GM12864 (cell line): ENCODE measurements at regions not wholly inside any gene's neighbourhood (a gene's known extent, or its start where the extent isn't known, plus 50 kb on each side); places are given as distances from the start of the nearest gene placed in this dataset.
"Not testable (repeated sequence)": the region's sequence is repeated elsewhere in the genome, so short reads cannot be mapped to it uniquely, and the experiment has no call there.

ENCODE experiments used
- DNase-seq: peaks from one replicate; pipeline ENCODE4 v3.0.0-alpha.2; 2011; ENCODE audit warnings: low read depth
- H3K4me3 ChIP-seq: 2 replicates; pipeline ENCODE4 v1.5.1; 2011; ENCODE audit warnings: mild to moderate bottlenecking, low read depth, low read length, control low read depth
- CTCF ChIP-seq: IDR thresholded peaks from 2 replicates; pipeline ENCODE4 v1.5.1; 2011; ENCODE audit warnings: low read depth, mild to moderate bottlenecking, moderate library complexity, low read length, control low read depth, inconsistent platforms; ENCODE audit errors: missing control alignments

GRCh38 chr12:105504286-105504685, 173.8 kb downstream of the C12orf75 start:
- DNase-seq = no peak
- H3K4me3 ChIP-seq = no peak overlapping the region
- peak; percentile 37 for TF ChIP-seq CTCF

DNA sequence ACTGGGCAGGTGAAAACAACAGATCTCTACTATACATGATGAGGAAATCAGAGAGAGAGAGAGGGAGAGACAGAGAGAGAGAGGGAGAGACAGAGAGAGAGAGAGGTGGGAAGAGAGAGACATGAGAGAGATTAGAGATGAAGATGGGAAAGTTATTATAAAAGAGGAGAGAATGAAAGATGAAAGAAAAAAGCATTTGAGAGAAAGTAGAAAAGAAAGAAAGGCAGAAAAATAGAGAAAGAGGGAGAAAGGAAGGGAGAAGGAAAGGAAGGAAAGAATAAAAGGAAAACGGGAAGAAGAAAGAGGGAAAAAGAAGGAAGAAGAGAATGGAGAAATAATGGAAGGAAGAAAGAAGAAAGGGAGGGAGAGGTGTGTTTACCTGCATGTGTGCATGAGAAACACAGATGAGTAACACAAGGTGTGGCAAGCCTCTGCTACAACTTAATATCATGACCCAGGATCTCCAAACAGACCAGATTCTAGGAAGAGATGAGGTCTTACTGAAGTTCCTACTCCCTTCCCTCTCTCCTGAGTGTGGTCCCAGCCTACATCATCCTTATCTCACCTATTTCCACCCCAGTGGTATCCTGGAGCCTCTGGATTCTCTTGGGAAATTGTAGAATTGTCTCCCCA, 176.3 kb downstream of the C12orf75 start:
- no peak for TF ChIP-seq CTCF
- H3K4me3 ChIP-seq = no peak overlapping the region
- no peak for DNase-seq

DNA sequence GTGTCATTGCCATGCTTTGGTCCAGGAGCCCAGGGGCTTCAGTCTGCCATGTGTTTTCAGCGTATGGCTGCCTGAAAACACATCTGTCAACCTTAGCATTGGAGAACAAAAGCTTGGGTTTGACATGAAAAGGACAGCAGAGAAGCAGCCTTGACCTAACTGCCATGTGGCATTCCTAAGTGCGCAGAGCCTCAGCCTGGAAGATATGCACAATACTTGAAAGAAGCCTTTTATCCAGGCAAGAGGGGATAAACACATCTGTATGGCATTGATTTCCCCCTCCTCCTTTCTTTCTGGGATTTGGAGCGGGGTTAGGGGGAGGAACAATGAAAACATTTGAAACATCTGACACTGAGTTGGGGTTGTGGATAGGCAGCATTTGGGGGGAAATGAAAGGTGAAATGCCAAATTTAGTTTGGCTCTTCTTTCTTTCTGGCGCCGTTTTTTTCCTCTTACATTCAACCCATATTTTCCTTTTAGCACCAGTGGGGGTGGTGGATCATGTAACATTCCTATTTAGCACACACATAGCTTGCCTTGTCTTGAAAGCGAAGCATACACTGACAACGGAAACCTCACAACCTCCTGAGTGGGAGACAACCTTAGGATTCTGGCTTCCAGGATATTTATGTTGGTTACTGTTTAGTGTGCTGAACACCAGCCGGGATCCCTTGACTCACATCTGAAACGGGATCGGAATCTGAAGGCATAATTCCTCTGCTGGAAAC, 177.0 kb downstream of the C12orf75 start:
- TF ChIP-seq CTCF = no peak
- H3K4me3 ChIP-seq = no peak overlapping the region
- no peak for DNase-seq

DNA sequence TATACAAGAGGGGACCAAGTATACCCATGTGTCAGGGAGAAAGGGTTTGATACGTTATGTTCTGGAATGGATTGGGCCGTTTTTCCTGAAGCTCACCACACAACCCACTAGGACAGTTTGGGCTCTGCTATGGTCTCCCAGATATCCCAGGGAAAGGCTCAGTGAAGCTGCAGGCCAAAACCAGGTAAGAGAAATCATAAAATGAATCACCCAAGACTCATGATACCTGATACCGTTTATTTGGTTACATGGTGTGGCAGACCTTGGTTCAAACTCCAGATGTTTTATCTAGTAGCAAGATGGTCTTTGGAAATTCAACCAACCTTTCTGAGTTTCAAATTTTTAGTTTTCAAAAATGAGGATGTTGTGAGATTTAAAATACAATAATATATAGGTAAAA, 177.6 kb downstream of the C12orf75 start:
- DNase-seq = no peak
- no peak for TF ChIP-seq CTCF

DNA sequence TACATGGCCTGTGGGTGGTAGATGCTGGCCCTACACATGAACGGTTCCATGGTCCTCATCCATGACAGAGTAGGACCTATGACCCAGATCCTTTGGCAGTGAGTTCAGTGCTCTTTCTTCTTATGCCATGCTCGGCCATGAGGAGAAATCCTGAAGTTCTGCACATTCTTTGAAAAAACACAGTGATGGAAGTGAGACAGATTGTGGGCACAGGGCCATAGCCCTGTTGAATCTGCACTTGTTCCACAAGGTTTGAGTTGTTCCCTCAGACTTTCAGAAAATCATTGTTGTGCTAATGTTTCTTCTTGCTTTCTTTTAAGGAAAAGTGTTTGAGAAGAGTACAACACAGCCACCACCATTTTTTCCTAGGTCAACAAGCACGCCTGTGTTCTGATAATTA, 180.0 kb downstream of the C12orf75 start:
- no peak for TF ChIP-seq CTCF
- H3K4me3 ChIP-seq = no peak overlapping the region
- DNase-seq = no peak

More for the DNA sequence above, 177.6 kb downstream of the C12orf75 start:
- no peak overlapping the region for H3K4me3 ChIP-seq

GRCh38 chr12:105512861-105513260, 182.4 kb downstream of the C12orf75 start:
- DNase-seq, H3K4me3 ChIP-seq: not testable (repeated sequence)

GRCh38 chr12:105522166-105522825, 191.8 kb downstream of the C12orf75 start:
- TF ChIP-seq CTCF = no peak
- H3K4me3 ChIP-seq = no peak overlapping the region
- no peak for DNase-seq
